ENCODE measurements at regions not wholly inside any gene's neighbourhood (a gene's known extent, or its start where the extent isn't known, plus 50 kb on each side); places are given as distances from the start of the nearest gene placed in this dataset.

DNA sequence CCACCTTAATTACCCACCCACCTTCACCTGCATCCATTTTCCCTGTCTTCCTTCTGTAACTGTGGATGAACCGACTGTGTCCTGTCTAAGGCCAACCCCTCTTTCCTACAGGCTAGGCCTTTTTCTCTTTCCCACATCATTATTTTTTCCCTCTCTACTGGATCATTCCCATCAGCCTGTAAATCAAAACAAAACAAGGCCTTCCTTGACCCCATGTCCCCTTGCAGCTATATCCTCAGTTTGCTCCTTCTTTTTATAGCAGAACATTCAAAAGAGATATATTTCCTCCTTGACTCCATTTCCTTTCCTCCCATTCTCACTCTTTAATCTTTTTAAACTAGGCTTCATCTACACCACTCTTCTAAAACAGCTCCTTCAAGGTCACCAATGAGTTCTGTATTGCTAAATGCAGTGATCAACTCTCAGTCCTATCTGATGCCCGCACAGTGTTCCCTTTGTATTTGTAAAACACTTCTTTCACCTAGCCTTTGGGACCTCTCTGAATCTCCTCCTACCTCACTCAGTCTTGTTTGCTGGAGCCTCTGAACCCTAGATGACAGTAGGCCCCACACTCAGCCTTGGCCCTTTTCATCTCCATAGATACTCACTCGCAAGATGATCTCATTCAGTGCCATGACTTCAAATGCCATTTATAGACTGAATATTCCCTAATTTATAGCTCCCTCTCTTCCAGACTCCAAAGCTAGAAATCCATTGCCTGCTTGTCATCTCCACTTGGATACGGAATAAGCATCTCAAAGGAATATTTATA lies 55.7 kb downstream of the CXCR4 start:
- Mint-ChIP-seq H3K4me1 (peaks cover 49% of the 10 kb centered on the region), H3K4me3 (no peak overlapping the region), H3K9me3 (peaks cover 14% of the 10 kb centered on the region), H3K27me3 (ENCODE audit: low read depth, poor library complexity) (peaks cover 3% of the 10 kb centered on the region), H3K36me3 (ENCODE audit: low read depth) (no peaks in the 10 kb centered on the region), H3K27ac (peak overlapping the region; percentile 11)
- DNase-seq, result no peak
- TF ChIP-seq, protein P1, sequence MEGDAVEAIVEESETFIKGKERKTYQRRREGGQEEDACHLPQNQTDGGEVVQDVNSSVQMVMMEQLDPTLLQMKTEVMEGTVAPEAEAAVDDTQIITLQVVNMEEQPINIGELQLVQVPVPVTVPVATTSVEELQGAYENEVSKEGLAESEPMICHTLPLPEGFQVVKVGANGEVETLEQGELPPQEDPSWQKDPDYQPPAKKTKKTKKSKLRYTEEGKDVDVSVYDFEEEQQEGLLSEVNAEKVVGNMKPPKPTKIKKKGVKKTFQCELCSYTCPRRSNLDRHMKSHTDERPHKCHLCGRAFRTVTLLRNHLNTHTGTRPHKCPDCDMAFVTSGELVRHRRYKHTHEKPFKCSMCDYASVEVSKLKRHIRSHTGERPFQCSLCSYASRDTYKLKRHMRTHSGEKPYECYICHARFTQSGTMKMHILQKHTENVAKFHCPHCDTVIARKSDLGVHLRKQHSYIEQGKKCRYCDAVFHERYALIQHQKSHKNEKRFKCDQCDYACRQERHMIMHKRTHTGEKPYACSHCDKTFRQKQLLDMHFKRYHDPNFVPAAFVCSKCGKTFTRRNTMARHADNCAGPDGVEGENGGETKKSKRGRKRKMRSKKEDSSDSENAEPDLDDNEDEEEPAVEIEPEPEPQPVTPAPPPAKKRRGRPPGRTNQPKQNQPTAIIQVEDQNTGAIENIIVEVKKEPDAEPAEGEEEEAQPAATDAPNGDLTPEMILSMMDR (IDR thresholded peaks at IDR 0.05), result no peak

- H3K36me3 Mint-ChIP-seq (ENCODE audit: low read depth), result no peaks in the 10 kb centered on the region
- H3K4me3 Mint-ChIP-seq, result no peak overlapping the region
- TF ChIP-seq, protein P1 (IDR thresholded peaks at IDR 0.05), result no peak
- no peak overlapping the region for H3K27ac Mint-ChIP-seq
- no peak for DNase-seq
- H3K27me3 Mint-ChIP-seq (ENCODE audit: low read depth, poor library complexity), result peaks cover under 1% of the 10 kb centered on the region
- peaks cover 17% of the 10 kb centered on the region for H3K9me3 Mint-ChIP-seq
- peaks cover 38% of the 10 kb centered on the region for H3K4me1 Mint-ChIP-seq
Observed at GRCh38 chr2:136060416-136060815, 57.5 kb downstream of the CXCR4 start.

DNA sequence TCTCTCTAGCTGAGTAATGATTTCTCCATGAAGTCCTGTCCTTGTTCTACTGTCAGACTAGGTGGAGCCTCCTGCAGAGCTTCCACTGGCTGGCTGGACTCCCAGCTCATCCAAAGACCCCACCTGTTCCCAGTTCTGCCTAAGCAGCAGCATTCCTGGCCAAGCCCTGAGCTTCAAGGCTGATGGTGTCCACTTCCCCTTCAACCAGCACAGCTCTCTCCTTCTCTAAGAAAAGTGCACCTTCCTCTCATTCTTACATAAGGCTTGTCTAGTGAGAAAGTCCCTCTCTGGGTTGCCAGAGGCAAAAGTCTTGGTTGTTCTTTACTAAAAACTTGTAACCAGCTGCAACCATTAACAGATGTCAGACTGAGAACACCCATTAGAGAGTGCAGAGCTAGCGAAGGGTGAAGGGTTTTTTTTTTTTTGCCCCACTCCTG lies 58.9 kb downstream of the CXCR4 start:
- peaks cover 31% of the 10 kb centered on the region for H3K4me1 Mint-ChIP-seq
- no peak for DNase-seq
- no peaks in the 10 kb centered on the region for H3K36me3 Mint-ChIP-seq (ENCODE audit: low read depth)
- peaks cover 17% of the 10 kb centered on the region for H3K9me3 Mint-ChIP-seq
- no peaks in the 10 kb centered on the region for H3K27me3 Mint-ChIP-seq (ENCODE audit: low read depth, poor library complexity)
- TF ChIP-seq, protein P1 (IDR thresholded peaks at IDR 0.05), result no peak
- no peak overlapping the region for H3K27ac Mint-ChIP-seq
- no peak overlapping the region for H3K4me3 Mint-ChIP-seq

DNA sequence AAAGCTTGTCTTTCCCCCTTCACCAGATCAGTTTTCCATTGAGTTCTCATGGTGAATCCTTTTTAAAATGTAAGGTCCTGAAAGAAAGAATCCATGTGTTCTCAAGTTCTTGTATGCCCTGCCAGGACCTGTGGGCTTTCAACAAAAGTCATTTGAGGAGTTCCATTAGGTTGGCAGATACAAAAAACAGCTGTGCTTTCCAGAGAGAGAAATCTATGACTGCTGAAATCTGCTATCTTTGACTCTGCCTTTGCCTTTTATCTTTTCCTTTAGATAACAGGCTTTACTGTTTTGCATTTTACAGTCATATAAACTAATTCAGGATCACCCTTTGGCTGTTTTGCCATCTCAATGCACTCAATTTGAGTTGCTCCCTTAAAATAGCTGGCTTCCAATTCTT lies 59.7 kb downstream of the CXCR4 start:
- TF ChIP-seq, protein P1 (IDR thresholded peaks at IDR 0.05), result no peak
- no peak for DNase-seq
- Mint-ChIP-seq H3K9me3 (peaks cover 13% of the 10 kb centered on the region), H3K4me3 (no peak overlapping the region), H3K27me3 (ENCODE audit: low read depth, poor library complexity) (no peaks in the 10 kb centered on the region), H3K4me1 (peaks cover 23% of the 10 kb centered on the region), H3K36me3 (ENCODE audit: low read depth) (no peaks in the 10 kb centered on the region), H3K27ac (no peak overlapping the region)

DNA sequence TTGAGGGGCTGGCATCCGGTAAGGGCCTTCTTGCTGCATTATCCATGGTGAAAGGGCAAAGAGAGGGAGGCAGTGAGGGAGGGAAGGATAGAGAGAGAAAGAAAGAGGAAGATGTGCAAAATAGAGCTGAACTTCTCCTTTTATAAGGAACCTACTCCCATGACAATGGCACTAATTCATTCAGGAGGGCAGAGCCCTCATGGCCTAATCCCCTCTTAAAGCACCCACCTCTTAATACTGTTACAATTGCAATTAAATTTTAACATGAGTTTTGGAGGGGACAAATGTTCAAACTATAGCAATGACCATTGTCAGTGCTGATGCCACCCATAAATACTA lies 60.2 kb downstream of the CXCR4 start:
- no peak overlapping the region for H3K27ac Mint-ChIP-seq
- no peaks in the 10 kb centered on the region for H3K36me3 Mint-ChIP-seq (ENCODE audit: low read depth)
- H3K27me3 Mint-ChIP-seq (ENCODE audit: low read depth, poor library complexity), result no peaks in the 10 kb centered on the region
- no peak for DNase-seq
- peaks cover 22% of the 10 kb centered on the region for H3K4me1 Mint-ChIP-seq
- TF ChIP-seq, protein P1 (IDR thresholded peaks at IDR 0.05), result no peak
- no peak overlapping the region for H3K4me3 Mint-ChIP-seq
- H3K9me3 Mint-ChIP-seq, result peaks cover 13% of the 10 kb centered on the region

Measured in nephron progenitor cell (in vitro differentiated cells).